ENCODE measurements at regions not wholly inside any gene's neighbourhood (a gene's known extent, or its start where the extent isn't known, plus 50 kb on each side); places are given as distances from the start of the nearest gene placed in this dataset.
"Not testable (repeated sequence)": the region's sequence is repeated elsewhere in the genome, so short reads cannot be mapped to it uniquely, and the experiment has no call there.

DNA sequence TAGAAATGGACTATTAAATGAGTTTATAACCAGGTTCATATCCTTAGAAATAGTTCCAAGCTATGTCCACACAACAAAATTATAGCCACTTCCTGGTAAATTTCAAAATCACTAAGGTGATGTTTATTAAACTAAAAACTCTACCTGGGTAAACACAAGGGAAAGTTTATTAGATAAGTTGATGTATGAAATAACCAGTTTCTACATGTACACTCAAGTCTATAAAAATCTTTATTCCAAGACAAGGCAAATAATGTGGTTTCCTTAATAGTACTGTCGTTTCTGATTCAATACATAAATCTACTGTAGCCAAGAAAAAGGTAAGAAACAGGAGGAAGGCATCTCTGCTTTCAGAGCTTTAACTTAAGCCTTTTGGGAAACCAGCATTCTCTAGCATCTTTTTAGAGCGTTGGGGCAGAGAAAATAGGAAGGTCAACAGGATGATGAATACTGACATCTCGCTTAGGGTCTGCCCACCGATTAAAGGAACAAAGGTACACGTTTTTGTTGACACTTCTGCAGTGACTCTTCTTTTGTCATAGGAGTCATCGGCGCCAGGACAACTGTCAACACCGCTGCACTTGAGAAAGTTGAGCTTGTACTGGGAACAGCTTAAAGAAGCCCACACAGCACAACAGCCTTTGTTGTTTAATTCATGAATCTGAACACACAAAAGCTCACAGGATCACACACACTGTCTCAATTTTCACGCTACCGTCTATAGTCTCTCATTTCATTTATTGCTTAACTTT, 513.6 kb downstream of the SLCO4C1 start:
- no peak overlapping the region for H3K27ac ChIP-seq (ENCODE audit: low read depth, low read length)
- H3K36me3 ChIP-seq (ENCODE audit: control insufficient read depth, insufficient read depth, low read length), result no peaks in the 10 kb centered on the region
- 0 out of 2 replicates have a peak, but pooled peaks cover 2% of the 10 kb centered on the region for H3K9me3 ChIP-seq (ENCODE audit: control insufficient read depth, insufficient read depth, low read depth, low read length)
- H3K9ac ChIP-seq (ENCODE audit: low read length), result no peak overlapping the region
- H3K4me3 ChIP-seq (ENCODE audit: low read depth, low read length), result peak overlapping the region; percentile 51; the same call in 1 of the 2 replicates
- peaks cover 45% of the 10 kb centered on the region for H3K27me3 ChIP-seq (ENCODE audit: control insufficient read depth, insufficient read depth, low read length)
- H3K4me1 ChIP-seq (ENCODE audit: control insufficient read depth, insufficient read depth, low read length), result peaks cover 4% of the 10 kb centered on the region; the same call in 1 of the 2 replicates

DNA sequence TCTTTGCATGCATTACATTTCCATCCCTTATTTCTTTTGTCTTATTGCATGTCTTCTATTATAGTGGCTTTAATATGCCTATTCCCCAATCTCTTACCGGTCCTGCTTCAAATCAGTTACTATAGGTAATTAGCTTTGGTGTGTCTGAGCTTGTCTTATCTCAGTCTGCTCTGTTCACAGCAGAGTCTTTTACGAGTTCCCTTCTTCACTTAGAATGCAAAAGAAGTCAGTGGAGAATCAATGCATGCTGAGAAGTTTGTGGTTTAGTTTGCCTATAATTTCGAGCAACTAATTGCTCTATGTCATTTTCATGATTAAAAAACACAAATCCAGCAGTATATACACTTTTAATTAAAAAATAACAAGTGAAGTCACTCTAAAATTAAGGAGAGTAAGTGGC, 545.0 kb downstream of the SLCO4C1 start:
- H3K4me3 ChIP-seq (ENCODE audit: low read depth, low read length), result no peak overlapping the region
- H3K27ac ChIP-seq (ENCODE audit: low read depth, low read length), result no peak overlapping the region
- H3K27me3 ChIP-seq (ENCODE audit: control insufficient read depth, insufficient read depth, low read length), result no peaks in the 10 kb centered on the region
- no peaks in the 10 kb centered on the region for H3K9me3 ChIP-seq (ENCODE audit: control insufficient read depth, insufficient read depth, low read depth, low read length)
- no peak overlapping the region for H3K9ac ChIP-seq (ENCODE audit: low read length)
- no peaks in the 10 kb centered on the region for H3K4me1 ChIP-seq (ENCODE audit: control insufficient read depth, insufficient read depth, low read length)
- H3K36me3 ChIP-seq (ENCODE audit: control insufficient read depth, insufficient read depth, low read length), result no peaks in the 10 kb centered on the region

DNA sequence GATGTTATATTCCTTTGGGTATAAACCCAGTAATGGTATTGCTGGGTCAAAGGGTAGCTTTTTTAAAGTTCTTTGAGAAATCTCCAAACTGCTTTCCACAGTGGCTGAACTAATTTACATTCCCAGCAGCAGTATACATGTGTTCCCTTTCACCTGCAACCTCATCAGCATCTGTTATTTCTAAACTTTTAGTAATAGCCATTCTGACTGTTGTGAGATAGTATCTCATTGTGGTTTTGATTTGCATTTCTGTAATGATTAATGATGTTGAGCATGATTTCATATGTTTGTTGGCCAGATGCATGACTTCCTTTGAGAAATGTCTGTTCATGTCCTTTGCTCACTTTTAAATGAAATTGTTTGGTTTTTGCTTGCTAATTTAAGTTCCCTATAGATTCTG, 553.1 kb downstream of the SLCO4C1 start:
- not testable (repeated sequence) for H3K4me1 ChIP-seq (ENCODE audit: control insufficient read depth, insufficient read depth, low read length); H3K4me3 ChIP-seq (ENCODE audit: low read depth, low read length); H3K9ac ChIP-seq (ENCODE audit: low read length); H3K27me3 ChIP-seq (ENCODE audit: control insufficient read depth, insufficient read depth, low read length); H3K36me3 ChIP-seq (ENCODE audit: control insufficient read depth, insufficient read depth, low read length); H3K27ac ChIP-seq (ENCODE audit: low read depth, low read length); H3K9me3 ChIP-seq (ENCODE audit: control insufficient read depth, insufficient read depth, low read depth, low read length)

DNA sequence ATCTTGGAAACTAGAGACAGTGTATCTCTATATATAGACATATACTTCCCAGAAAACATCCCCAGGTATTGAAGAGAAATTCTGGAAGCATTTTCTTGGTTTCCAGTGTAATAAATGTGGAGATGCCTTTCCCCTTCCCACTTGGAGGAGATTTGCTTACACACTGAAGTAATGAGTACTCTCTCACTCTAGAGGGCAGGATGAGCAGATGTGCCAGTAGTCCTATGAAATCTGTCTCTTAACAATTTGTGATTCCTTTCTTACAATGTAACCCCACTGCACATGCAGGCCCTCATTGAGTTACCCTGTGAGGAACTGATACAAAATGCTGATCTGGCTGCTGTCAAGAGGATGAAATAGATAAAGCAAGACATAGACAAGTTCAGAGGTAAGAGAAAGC, 567.2 kb downstream of the SLCO4C1 start:
- Histone ChIP-seq H3K27me3 (ENCODE audit: control insufficient read depth, insufficient read depth, low read length) (no peaks in the 10 kb centered on the region), H3K4me1 (ENCODE audit: control insufficient read depth, insufficient read depth, low read length) (peaks cover 6% of the 10 kb centered on the region), H3K4me3 (ENCODE audit: low read depth, low read length) (no peak overlapping the region), H3K9me3 (ENCODE audit: control insufficient read depth, insufficient read depth, low read depth, low read length) (no peaks in the 10 kb centered on the region), H3K9ac (ENCODE audit: low read length) (no peak overlapping the region), H3K27ac (ENCODE audit: low read depth, low read length) (no peak overlapping the region), H3K36me3 (ENCODE audit: control insufficient read depth, insufficient read depth, low read length) (no peaks in the 10 kb centered on the region)

DNA sequence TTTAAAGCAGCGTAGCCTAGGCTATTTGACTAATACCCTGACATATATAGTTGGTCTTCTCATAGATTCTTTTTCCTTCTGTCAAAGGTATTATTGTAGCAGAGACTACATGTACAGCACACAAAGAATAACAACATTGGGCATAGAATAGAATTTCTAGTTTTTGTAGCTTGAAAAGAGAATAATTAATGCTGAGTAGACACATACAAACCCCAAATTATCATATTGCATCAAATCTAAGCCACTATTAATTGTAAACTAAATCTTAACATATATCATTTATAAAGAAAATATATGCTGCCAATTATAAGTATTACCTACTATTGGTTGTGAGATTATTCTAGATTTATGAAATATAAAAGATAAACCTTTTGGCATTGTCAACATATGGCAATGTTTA, 574.5 kb downstream of the SLCO4C1 start:
- Histone ChIP-seq H3K9ac (ENCODE audit: low read length) (no peak overlapping the region), H3K9me3 (ENCODE audit: control insufficient read depth, insufficient read depth, low read depth, low read length) (no peaks in the 10 kb centered on the region), H3K4me3 (ENCODE audit: low read depth, low read length) (no peak overlapping the region), H3K4me1 (ENCODE audit: control insufficient read depth, insufficient read depth, low read length) (peaks cover 17% of the 10 kb centered on the region), H3K27me3 (ENCODE audit: control insufficient read depth, insufficient read depth, low read length) (no peaks in the 10 kb centered on the region), H3K36me3 (ENCODE audit: control insufficient read depth, insufficient read depth, low read length) (no peaks in the 10 kb centered on the region), H3K27ac (ENCODE audit: low read depth, low read length) (no peak overlapping the region)

DNA sequence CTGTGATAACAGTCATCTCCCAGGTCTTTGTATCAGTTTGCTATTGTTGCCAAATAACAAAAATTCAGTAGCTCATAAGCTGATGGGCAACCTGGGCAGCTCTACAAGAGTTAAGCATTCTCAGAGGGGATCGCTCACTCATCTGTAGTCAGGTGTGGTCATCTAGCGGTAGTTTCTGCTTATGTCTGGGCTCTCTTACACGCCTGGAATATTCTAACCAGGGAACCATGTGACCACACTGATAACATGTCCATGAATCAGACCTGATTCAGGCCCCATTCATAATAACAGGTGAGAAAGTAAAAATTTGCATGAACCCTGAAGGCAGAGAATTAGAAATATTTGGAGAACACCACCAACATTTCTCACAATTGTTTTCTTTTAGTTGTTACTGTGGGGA, 576.1 kb downstream of the SLCO4C1 start:
- Histone ChIP-seq H3K4me3 (ENCODE audit: low read depth, low read length) (no peak overlapping the region), H3K9me3 (ENCODE audit: control insufficient read depth, insufficient read depth, low read depth, low read length) (no peaks in the 10 kb centered on the region), H3K27ac (ENCODE audit: low read depth, low read length) (no peak overlapping the region), H3K4me1 (ENCODE audit: control insufficient read depth, insufficient read depth, low read length) (peaks cover 17% of the 10 kb centered on the region), H3K9ac (ENCODE audit: low read length) (no peak overlapping the region), H3K27me3 (ENCODE audit: control insufficient read depth, insufficient read depth, low read length) (no peaks in the 10 kb centered on the region), H3K36me3 (ENCODE audit: control insufficient read depth, insufficient read depth, low read length) (no peaks in the 10 kb centered on the region)

DNA sequence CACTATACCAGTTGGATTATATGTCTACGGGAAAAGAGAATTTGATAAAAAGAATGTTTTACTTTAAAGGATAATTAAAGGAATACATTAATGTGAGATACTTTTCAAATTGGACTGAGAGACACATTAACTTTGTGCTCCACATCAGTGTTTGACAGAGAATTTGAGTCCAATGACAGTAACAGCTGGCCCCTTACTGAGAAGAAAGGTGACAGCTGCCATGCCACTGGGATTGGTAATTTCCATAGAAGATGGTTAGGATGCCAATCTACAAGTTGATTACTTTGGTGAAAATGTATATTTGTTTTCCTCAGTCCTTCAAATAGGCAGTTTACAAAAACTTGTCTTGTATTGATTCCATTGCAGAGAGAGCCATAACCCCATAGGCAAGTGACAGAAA, 578.4 kb downstream of the SLCO4C1 start:
- Histone ChIP-seq H3K4me3 (ENCODE audit: low read depth, low read length) (no peak overlapping the region), H3K27ac (ENCODE audit: low read depth, low read length) (no peak overlapping the region), H3K9ac (ENCODE audit: low read length) (no peak overlapping the region), H3K27me3 (ENCODE audit: control insufficient read depth, insufficient read depth, low read length) (no peaks in the 10 kb centered on the region), H3K4me1 (ENCODE audit: control insufficient read depth, insufficient read depth, low read length) (peaks cover 17% of the 10 kb centered on the region), H3K9me3 (ENCODE audit: control insufficient read depth, insufficient read depth, low read depth, low read length) (no peaks in the 10 kb centered on the region), H3K36me3 (ENCODE audit: control insufficient read depth, insufficient read depth, low read length) (no peaks in the 10 kb centered on the region)

DNA sequence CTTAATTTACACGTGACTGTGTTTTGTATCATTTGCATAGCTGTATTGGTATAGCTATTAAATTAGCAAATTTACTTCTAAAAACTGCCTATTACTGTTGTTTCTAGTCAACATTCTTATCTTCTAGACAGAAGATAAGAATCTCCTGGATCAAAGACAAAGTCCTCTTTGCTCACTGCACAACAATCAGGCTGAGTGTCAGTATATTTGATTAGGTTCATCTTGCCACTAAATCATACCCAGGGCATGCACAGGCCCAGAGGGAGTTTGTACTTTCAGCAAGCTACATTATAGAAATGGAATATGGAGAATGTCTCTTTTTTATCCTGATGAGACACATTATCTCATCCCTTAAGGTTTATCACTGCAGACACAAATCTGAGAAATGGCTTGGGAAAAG, 579.1 kb downstream of the SLCO4C1 start:
- Histone ChIP-seq H3K9ac (ENCODE audit: low read length) (no peak overlapping the region), H3K36me3 (ENCODE audit: control insufficient read depth, insufficient read depth, low read length) (no peaks in the 10 kb centered on the region), H3K27me3 (ENCODE audit: control insufficient read depth, insufficient read depth, low read length) (no peaks in the 10 kb centered on the region), H3K4me1 (ENCODE audit: control insufficient read depth, insufficient read depth, low read length) (peaks cover 12% of the 10 kb centered on the region), H3K9me3 (ENCODE audit: control insufficient read depth, insufficient read depth, low read depth, low read length) (no peaks in the 10 kb centered on the region), H3K4me3 (ENCODE audit: low read depth, low read length) (no peak overlapping the region), H3K27ac (ENCODE audit: low read depth, low read length) (no peak overlapping the region)

DNA sequence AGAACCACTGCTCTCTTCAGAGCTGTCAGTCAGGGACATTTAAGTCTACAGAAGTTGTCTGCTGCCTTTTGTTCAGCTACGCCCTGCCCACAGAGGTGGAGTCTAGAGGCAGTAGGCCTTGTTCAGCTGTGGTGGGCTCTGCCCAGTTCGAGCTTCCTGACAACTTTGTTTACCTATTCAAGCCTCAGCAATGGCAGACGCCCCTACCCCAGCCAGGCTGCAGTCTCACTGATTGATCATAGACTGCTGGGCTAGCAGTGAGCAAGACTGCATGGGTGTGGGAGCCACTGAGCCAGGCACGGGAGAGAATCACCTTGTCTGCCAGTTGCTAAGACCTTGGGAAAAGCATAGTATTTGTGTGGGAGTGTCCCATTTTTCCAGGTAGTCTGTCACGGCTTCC, 580.3 kb downstream of the SLCO4C1 start:
- not testable (repeated sequence) for H3K9me3 ChIP-seq (ENCODE audit: control insufficient read depth, insufficient read depth, low read depth, low read length); H3K27ac ChIP-seq (ENCODE audit: low read depth, low read length); H3K9ac ChIP-seq (ENCODE audit: low read length); H3K27me3 ChIP-seq (ENCODE audit: control insufficient read depth, insufficient read depth, low read length); H3K36me3 ChIP-seq (ENCODE audit: control insufficient read depth, insufficient read depth, low read length); H3K4me3 ChIP-seq (ENCODE audit: low read depth, low read length)
- peaks cover 12% of the 10 kb centered on the region for H3K4me1 ChIP-seq (ENCODE audit: control insufficient read depth, insufficient read depth, low read length)

DNA sequence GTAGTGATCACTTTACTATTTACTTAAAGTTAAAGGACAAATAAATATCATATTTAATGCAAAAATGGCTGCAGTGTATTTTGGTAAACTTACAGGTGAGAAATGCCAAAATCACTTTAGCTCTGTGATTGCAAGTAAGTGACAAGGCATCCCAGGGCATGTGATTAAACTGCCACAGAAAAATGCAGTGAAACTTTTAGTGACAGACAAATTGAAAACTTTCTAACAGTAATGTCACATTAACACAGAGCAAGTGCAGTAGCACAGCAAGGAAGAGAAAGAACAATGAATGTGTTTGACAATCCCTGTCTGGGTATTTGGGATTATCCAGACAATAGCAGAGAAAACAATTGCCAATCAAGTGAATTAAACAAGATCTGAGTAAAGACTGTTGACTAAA, 606.8 kb downstream of the SLCO4C1 start:
- Histone ChIP-seq H3K36me3 (ENCODE audit: control insufficient read depth, insufficient read depth, low read length) (no peaks in the 10 kb centered on the region), H3K4me3 (ENCODE audit: low read depth, low read length) (no peak overlapping the region), H3K27ac (ENCODE audit: low read depth, low read length) (no peak overlapping the region), H3K9ac (ENCODE audit: low read length) (no peak overlapping the region), H3K9me3 (ENCODE audit: control insufficient read depth, insufficient read depth, low read depth, low read length) (no peaks in the 10 kb centered on the region), H3K27me3 (ENCODE audit: control insufficient read depth, insufficient read depth, low read length) (no peaks in the 10 kb centered on the region), H3K4me1 (ENCODE audit: control insufficient read depth, insufficient read depth, low read length) (peaks cover 15% of the 10 kb centered on the region; the same call in 1 of the 2 replicates)

DNA sequence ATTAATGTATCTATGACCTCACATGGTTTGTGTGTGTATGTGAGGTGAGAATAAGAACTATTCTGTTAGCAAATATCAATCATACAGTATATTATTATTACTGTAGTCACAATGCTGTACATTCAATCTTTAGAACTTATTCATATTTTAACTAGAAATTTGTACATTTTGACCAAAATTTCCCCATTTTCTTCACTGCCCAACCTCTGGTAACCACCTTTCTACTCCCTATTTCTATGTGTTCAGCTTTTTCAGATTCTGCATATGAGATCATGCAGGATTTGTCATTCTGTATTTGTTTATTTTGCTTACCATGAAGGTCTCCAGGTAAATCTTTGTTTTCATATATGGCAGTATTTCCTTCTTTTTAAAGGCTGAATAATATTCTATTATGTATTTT, 607.9 kb downstream of the SLCO4C1 start:
- Histone ChIP-seq H3K27me3 (ENCODE audit: control insufficient read depth, insufficient read depth, low read length) (no peaks in the 10 kb centered on the region), H3K27ac (ENCODE audit: low read depth, low read length) (no peak overlapping the region), H3K4me1 (ENCODE audit: control insufficient read depth, insufficient read depth, low read length) (peaks cover 15% of the 10 kb centered on the region; the same call in 1 of the 2 replicates), H3K4me3 (ENCODE audit: low read depth, low read length) (no peak overlapping the region), H3K9ac (ENCODE audit: low read length) (no peak overlapping the region), H3K9me3 (ENCODE audit: control insufficient read depth, insufficient read depth, low read depth, low read length) (no peaks in the 10 kb centered on the region), H3K36me3 (ENCODE audit: control insufficient read depth, insufficient read depth, low read length) (no peaks in the 10 kb centered on the region)

Measured in HUES6 (cell line).